ENCODE measurements at regions not wholly inside any gene's neighbourhood (a gene's known extent, or its start where the extent isn't known, plus 50 kb on each side); places are given as distances from the start of the nearest gene placed in this dataset.

- TF ChIP-seq TARDBP (IDR thresholded peaks at IDR 0.05), result no peak
- TF ChIP-seq SP1 (IDR thresholded peaks at IDR 0.05), result no peak
- no peak for TF ChIP-seq HDGF (IDR thresholded peaks at IDR 0.05; ENCODE audit: borderline replicate concordance)
- no peak for TF ChIP-seq FOXM1 (IDR thresholded peaks at IDR 0.05; ENCODE audit: borderline replicate concordance)
- no peak for TF ChIP-seq L3MBTL2 (conservative IDR thresholded peaks at IDR 0.05)
- no peak for TF ChIP-seq BHLHE40 (IDR thresholded peaks at IDR 0.05; ENCODE audit: borderline replicate concordance)
- TF ChIP-seq ELF4 (IDR thresholded peaks at IDR 0.05), result no peak
- no peak for TF ChIP-seq FOXK2 (IDR thresholded peaks at IDR 0.05)
- TF ChIP-seq SUZ12 (IDR thresholded peaks at IDR 0.05), result no peak
- no peak for TF ChIP-seq ZNF384 (IDR thresholded peaks at IDR 0.05)
Observed at GRCh38 chr21:31397939-31398338, 53.9 kb upstream of the TIAM1 start.

All from HEK293T (cell line).